HPDE6-E6E7 (cell line): ENCODE measurements at regions not wholly inside any gene's neighbourhood (a gene's known extent, or its start where the extent isn't known, plus 50 kb on each side); places are given as distances from the start of the nearest gene placed in this dataset.

Experiments
- DNase-seq: peaks from one replicate; pipeline ENCODE4 v3.0.0; 2011; ENCODE audit warnings: missing footprints; ENCODE audit errors: extremely low spot score

- no peak for DNase-seq
Observed at GRCh38 chr4:24108567-24108966, 218.7 kb upstream of the PPARGC1A start.

- DNase-seq = no peak
Observed at GRCh38 chr4:24105327-24106038, 215.6 kb upstream of the PPARGC1A start.

- no peak for DNase-seq
Observed at GRCh38 chr4:24104158-24104565, 214.3 kb upstream of the PPARGC1A start.

GRCh38 chr4:24103434-24104157 is 213.7 kb upstream of the PPARGC1A start:
- DNase-seq = no peak

- no peak for DNase-seq
Observed at GRCh38 chr4:24102621-24103020, 212.8 kb upstream of the PPARGC1A start.

GRCh38 chr4:24096603-24097002 is 206.8 kb upstream of the PPARGC1A start:
- DNase-seq = no peak

GRCh38 chr4:24094726-24095125 is 204.9 kb upstream of the PPARGC1A start:
- DNase-seq = no peak

- no peak for DNase-seq
Observed at GRCh38 chr4:24093446-24093845, 203.6 kb upstream of the PPARGC1A start.

- no peak for DNase-seq
Observed at GRCh38 chr4:24091639-24092233, 201.9 kb upstream of the PPARGC1A start.

- DNase-seq = no peak
Observed at GRCh38 chr4:24089851-24090534, 200.1 kb upstream of the PPARGC1A start.

GRCh38 chr4:24080871-24081270 is 191.0 kb upstream of the PPARGC1A start:
- no peak for DNase-seq

- no peak for DNase-seq
Observed at GRCh38 chr4:24078347-24078962, 188.6 kb upstream of the PPARGC1A start.

GRCh38 chr4:24076811-24077210 is 187.0 kb upstream of the PPARGC1A start:
- no peak for DNase-seq

GRCh38 chr4:24073948-24074347 is 184.1 kb upstream of the PPARGC1A start:
- DNase-seq = no peak

- no peak for DNase-seq
Observed at GRCh38 chr4:24071612-24072372, 181.9 kb upstream of the PPARGC1A start.

- DNase-seq = no peak
Observed at GRCh38 chr4:24070117-24070516, 180.3 kb upstream of the PPARGC1A start.

- no peak for DNase-seq
Observed at GRCh38 chr4:24067367-24068193, 177.7 kb upstream of the PPARGC1A start.

GRCh38 chr4:24065974-24066373 is 176.1 kb upstream of the PPARGC1A start:
- DNase-seq = no peak

GRCh38 chr4:24063731-24064130 is 173.9 kb upstream of the PPARGC1A start:
- DNase-seq = no peak

GRCh38 chr4:24060932-24061331 is 171.1 kb upstream of the PPARGC1A start:
- DNase-seq = no peak
